K562 (cell line): ENCODE measurements at regions not wholly inside any gene's neighbourhood (a gene's known extent, or its start where the extent isn't known, plus 50 kb on each side); places are given as distances from the start of the nearest gene placed in this dataset.

Experiments
- ATAC-seq: fragments of 200-7000 bp; cut with Tn5 transposase; 3 replicates; pipeline ENCODE4 v1.9.1; 2020; ENCODE audit warnings: moderate library complexity
- BruUV-seq: library from RNA; stranded (reverse); fragments of 400-500 nt; replicated peaks from 2 replicates; lab custom pipeline; 2021; lab: Mats Ljungman, UMichigan
- CTCF ChIA-PET: fragments of 300-600 bp; formaldehyde crosslinking; extraction: SDS; loops from one replicate; lab custom pipeline; 2021; ENCODE audit warnings: low intra/inter-chr PET ratio; lab: Yijun Ruan, JAX
- POLR2A ChIA-PET: fragments of 300-600, 350-650 bp; sonication (Branson Sonifier 250); formaldehyde crosslinking; extraction: SDS; loops from one replicate; lab custom pipeline; 2021; ENCODE audit warnings: antibody characterized with exemption, inconsistent platforms; lab: Yijun Ruan, JAX
- DNase-seq, 4 experiments: peaks; one replicate each; pipeline versions ENCODE4 v3.0.0 to v3.0.0-alpha.2; 2011 to 2018; ENCODE audit warnings: low spot score in 3 of 4, mixed read lengths in 3 of 4; ENCODE audit errors: extremely low read depth in 1 of 4
- FAIRE-seq: peaks from 2 replicates; lab custom pipeline; 2011; peaks lifted over from hg19 to GRCh38; lab: Jason Lieb, UNC
- H2AFZ ChIP-seq: 2 replicates; pipeline ENCODE4 v1.6.0; 2011; ENCODE audit warnings: low read depth, low read length, control low read depth, inconsistent platforms
- H3K27ac ChIP-seq: fragments of 200-600 bp; 3 replicates; pipeline ENCODE4 v1.8.0; 2011; ENCODE audit warnings: low read depth, mild to moderate bottlenecking, control low read depth, inconsistent platforms, low read length, moderate library complexity, mixed read lengths; ENCODE audit errors: extremely low read depth
- H3K27me3 ChIP-seq, 2 experiments: fragments of 300-600 bp in 1 of 2; 2 replicates in 1 of 2; 3 replicates in 1 of 2; pipeline versions ENCODE4 v1.6.0 to v1.8.0; 2011; ENCODE audit warnings: inconsistent platforms in 2 of 2, low read length in 2 of 2, mild to moderate bottlenecking in 1 of 2, mixed read lengths in 1 of 2, moderate library complexity in 1 of 2; ENCODE audit not compliant: control insufficient read depth in 2 of 2, insufficient read depth in 2 of 2
- H3K36me3 ChIP-seq: fragments of 300-600 bp; 3 replicates; pipeline ENCODE4 v1.8.0; 2011; ENCODE audit warnings: mild to moderate bottlenecking, low read length, inconsistent platforms; ENCODE audit not compliant: control insufficient read depth, insufficient read depth
- H3K4me1 ChIP-seq, 2 experiments: fragments of 200-600 bp in 1 of 2; replicated peaks in 1 of 2; 2 replicates in 1 of 2; 3 replicates in 1 of 2; pipeline versions ENCODE4 v1.5.1 to v1.8.0; 2011; ENCODE audit warnings: inconsistent platforms in 2 of 2, low read length in 2 of 2, mild to moderate bottlenecking in 1 of 2, mixed read lengths in 1 of 2, moderate library complexity in 1 of 2; ENCODE audit not compliant: control insufficient read depth in 2 of 2, insufficient read depth in 2 of 2
- H3K4me2 ChIP-seq: 2 replicates; pipeline ENCODE4 v1.6.1; 2011; ENCODE audit warnings: low read length, control low read depth, inconsistent platforms, mixed read lengths; ENCODE audit not compliant: insufficient read depth
- H3K4me3 ChIP-seq: fragments of 200-600 bp; sonication (generic), shearing (Covaris generic); 2 replicates; pipeline ENCODE4 v1.5.1; 2016; ENCODE audit warnings: control low read depth, inconsistent platforms
- H3K79me2 ChIP-seq: fragments of 200-600 bp; 3 replicates; pipeline ENCODE4 v1.8.0; 2011; ENCODE audit warnings: low read length, inconsistent platforms; ENCODE audit not compliant: control insufficient read depth, insufficient read depth
- H3K9ac ChIP-seq, 2 experiments: 2 replicates each; pipeline versions ENCODE4 v1.6.0 to v1.6.1; 2011; ENCODE audit warnings: low read depth in 2 of 2, low read length in 2 of 2, control low read depth in 1 of 2, inconsistent platforms in 1 of 2, mild to moderate bottlenecking in 1 of 2, mixed read lengths in 1 of 2; ENCODE audit not compliant: insufficient read depth in 1 of 2
- H3K9me1 ChIP-seq: one replicate; pipeline ENCODE4 v1.6.0; 2011; ENCODE audit warnings: inconsistent platforms, mild to moderate bottlenecking, low read length, moderate library complexity; ENCODE audit not compliant: control insufficient read depth, insufficient read depth
- H3K9me3 ChIP-seq: replicated peaks from 2 replicates; pipeline ENCODE4 v1.5.1; 2011; ENCODE audit warnings: low read depth, low read length, inconsistent platforms; ENCODE audit not compliant: control insufficient read depth, insufficient read depth
- H4K20me1 ChIP-seq: replicated peaks from 2 replicates; pipeline ENCODE4 v1.6.1; 2011; ENCODE audit warnings: low read length, inconsistent platforms, mixed read lengths; ENCODE audit not compliant: control insufficient read depth, insufficient read depth
- CEBPZ ChIP-seq: fragments of 150-350 bp; IDR thresholded peaks from 2 replicates; pipeline ENCODE4 v1.6.1; 2014; ENCODE audit warnings: low read depth, mild to moderate bottlenecking, low read length, borderline replicate concordance
- NONO ChIP-seq, 2 experiments: fragments of 200-400 bp in 1 of 2; fragments of 450-650 bp in 1 of 2; formaldehyde crosslinking in 1 of 2; IDR thresholded peaks; 2 replicates each; pipeline ENCODE4 v1.6.1; 2017; ENCODE audit warnings: low read depth in 2 of 2, mild to moderate bottlenecking in 2 of 2, moderate library complexity in 2 of 2, low read length in 1 of 2
- RBM39 ChIP-seq: fragments of 200-400 bp; formaldehyde crosslinking; optimal IDR thresholded peaks from 2 replicates; pipeline ENCODE3; 2018; ENCODE audit warnings: low read depth, low read length
- STAT5B ChIP-seq: fragments of 250-450 bp; sonication (Bioruptor Pico); IDR thresholded peaks from 2 replicates; pipeline ENCODE4 v1.8.0; 2021; ENCODE audit warnings: mild to moderate bottlenecking, inconsistent platforms
- TAF1 ChIP-seq: IDR thresholded peaks from 2 replicates; pipeline ENCODE4 v1.6.1; 2011; ENCODE audit warnings: mild to moderate bottlenecking, low read length, moderate library complexity; ENCODE audit not compliant: insufficient read depth, control insufficient read depth, severe bottlenecking; ENCODE audit errors: extremely low read depth
- TCF15 ChIP-seq: fragments of 250-450 bp; sonication (Bioruptor Pico); IDR thresholded peaks from 2 replicates; pipeline ENCODE4 v1.8.0; 2022; ENCODE audit warnings: moderate library complexity, mild to moderate bottlenecking, inconsistent platforms
- TEAD4 ChIP-seq, 2 experiments: sonication (generic) in 1 of 2; formaldehyde crosslinking in 1 of 2; IDR thresholded peaks; 2 replicates each; pipeline versions ENCODE4 v1.6.1 to v1.8.0; 2012 to 2022; ENCODE audit warnings: borderline replicate concordance in 1 of 2, inconsistent platforms in 1 of 2, low read length in 1 of 2, mild to moderate bottlenecking in 1 of 2, missing genetic modification reagents in 1 of 2
- TSHZ1 ChIP-seq: fragments of 250-450 bp; sonication (Bioruptor Pico); IDR thresholded peaks from 2 replicates; pipeline ENCODE4 v1.4.0; 2020; ENCODE audit warnings: mild to moderate bottlenecking, moderate library complexity
- XRCC5 ChIP-seq: fragments of 200-400 bp; formaldehyde crosslinking; IDR thresholded peaks from 2 replicates; pipeline ENCODE4 v1.6.1; 2017; ENCODE audit warnings: low read depth, mild to moderate bottlenecking, low read length
- ZNF134 ChIP-seq: fragments of 250-450 bp; sonication (Bioruptor Pico); conservative IDR thresholded peaks from 2 replicates; pipeline ENCODE4 v1.4.0; 2020
- ZNF395 ChIP-seq: fragments of 200-800 bp; sonication (Bioruptor generic); IDR thresholded peaks from 2 replicates; pipeline ENCODE4 v1.6.1; 2017; ENCODE audit warnings: missing genetic modification characterization, missing compliant biosample characterization
- ZNF778 ChIP-seq: fragments of 450-650 bp; formaldehyde crosslinking; IDR thresholded peaks from 2 replicates; pipeline ENCODE4 v1.4.0; 2020; ENCODE audit warnings: mild to moderate bottlenecking, moderate library complexity
- WGBS: fragments of 100-300 bp; shearing (Covaris generic); methylation state at CpG from one replicate; pipeline ENCODE4 v1.1.6; 2016; ENCODE audit warnings: low coverage, mixed read lengths; ENCODE audit not compliant: insufficient coverage; ENCODE audit errors: missing lambda C conversion rate; 5-methylcytosine and 5-hydroxymethylcytosine counted together
- in situ Hi-C: fragments of 300-500 bp; cut with MboI; formaldehyde crosslinking; loops from 4 replicates; pipeline ENCODE4 v1.15.0; 2018; ENCODE audit warnings: inconsistent platforms, mixed read lengths
- intact Hi-C: fragments of 100-400 bp; cut with micrococcal nuclease; formaldehyde crosslinking; loops from 2 replicates; pipeline ENCODE4 v1.14.2; 2022

GRCh38 chr11:13852481-13852880 is 110.0 kb upstream of the SPON1 start:
- no peak for ATAC-seq
- Histone ChIP-seq H3K9ac (no peak overlapping the region), H3K36me3 (no peaks in the 10 kb centered on the region), H3K9me1 (no peaks in the 10 kb centered on the region), H3K4me3 (no peak overlapping the region), H3K9me3 (no peaks in the 10 kb centered on the region), H3K4me1 (no peaks in the 10 kb centered on the region), H2AFZ (no peak overlapping the region), H3K4me2 (no peak overlapping the region), H4K20me1 (no peaks in the 10 kb centered on the region), H3K27ac (no peak overlapping the region), H3K79me2 (no peaks in the 10 kb centered on the region), H3K27me3 (peaks cover 15 to 18% of the 10 kb centered on the region in 2 experiments)
- BruUV-seq: no TSS peak
- ChIA-PET CTCF (no interaction called here), POLR2A (interaction anchor here (1.2 kb wide), 1 partner anchor 16 kb away, joined by 3 read pairs; no protein-coding TSS in a partner anchor)
- intact Hi-C loops: no loop called here
- no peak for DNase-seq
- in situ Hi-C loops: no loop called here
- WGBS: 5% methylated on average over 5 of the region's 5 CpGs
- FAIRE-seq: no peak
- TF ChIP-seq NONO (IDR thresholded peaks at IDR 0.05; ENCODE audit: low read depth in 2 of 2, low read length in 1 of 2) (no peak), STAT5B (no peak), TCF15 (CRISPR knock-in tag) (no peak), TSHZ1 (no peak), TAF1 (no peak), CEBPZ (no peak), XRCC5 (no peak), ZNF134 (CRISPR knock-in tag) (no peak), RBM39 (no peak), ZNF395 (no peak), TEAD4 (IDR thresholded peaks at IDR 0.05; ENCODE audit: low read length) (no peak), TEAD4 (CRISPR knock-in tag; IDR thresholded peaks at IDR 0.05; ENCODE audit: borderline replicate concordance) (no peak), ZNF778 (CRISPR knock-in tag) (no peak)
